Glutamatergic neuron (in vitro differentiated cells): ENCODE measurements at regions not wholly inside any gene's neighbourhood (a gene's known extent, or its start where the extent isn't known, plus 50 kb on each side); places are given as distances from the start of the nearest gene placed in this dataset.

ENCODE experiments used
- DNase-seq: peaks from one replicate; pipeline ENCODE4 v3.0.0; 2022
- H3K27ac Mint-ChIP-seq: one replicate; pipeline ENCODE4 v1.8.0; 2020; ENCODE audit warnings: mild to moderate bottlenecking, mixed read lengths, inconsistent platforms; ENCODE audit not compliant: unreplicated experiment
- H3K27me3 Mint-ChIP-seq: one replicate; pipeline ENCODE4 v1.8.0; 2020; ENCODE audit warnings: mild to moderate bottlenecking, moderate library complexity, mixed read lengths, inconsistent platforms; ENCODE audit not compliant: unreplicated experiment
- H3K36me3 Mint-ChIP-seq: one replicate; pipeline ENCODE4 v1.8.0; 2020; ENCODE audit warnings: mild to moderate bottlenecking, mixed read lengths, inconsistent platforms; ENCODE audit not compliant: unreplicated experiment
- H3K4me1 Mint-ChIP-seq: one replicate; pipeline ENCODE4 v1.8.0; 2020; ENCODE audit warnings: mild to moderate bottlenecking, low read depth, mixed read lengths, inconsistent platforms; ENCODE audit not compliant: unreplicated experiment
- H3K4me3 Mint-ChIP-seq: one replicate; pipeline ENCODE4 v1.8.0; 2020; ENCODE audit warnings: mild to moderate bottlenecking, mixed read lengths, inconsistent platforms; ENCODE audit not compliant: unreplicated experiment
- H3K9me3 Mint-ChIP-seq: one replicate; pipeline ENCODE4 v1.8.0; 2020; ENCODE audit warnings: mild to moderate bottlenecking, moderate library complexity, mixed read lengths, inconsistent platforms; ENCODE audit not compliant: unreplicated experiment
- CTCF ChIP-seq: fragments of 200-600 bp; sonication (generic); IDR thresholded peaks from one replicate; pipeline ENCODE4 v1.5.0; 2021; ENCODE audit not compliant: partially characterized antibody, unreplicated experiment

GRCh38 chr12:124705545-124706138, 138.2 kb upstream of the NCOR2 start:
- TF ChIP-seq CTCF, result no peak
- peaks cover 8% of the 10 kb centered on the region for H3K36me3 Mint-ChIP-seq
- H3K4me1 Mint-ChIP-seq, result peaks cover 17% of the 10 kb centered on the region
- H3K27ac Mint-ChIP-seq, result no peak overlapping the region
- H3K4me3 Mint-ChIP-seq, result no peak overlapping the region
- H3K9me3 Mint-ChIP-seq, result peaks cover 3% of the 10 kb centered on the region
- H3K27me3 Mint-ChIP-seq, result peaks cover 3% of the 10 kb centered on the region
- no peak for DNase-seq

- Mint-ChIP-seq H3K9me3 (peaks cover 3% of the 10 kb centered on the region), H3K27me3 (peaks cover 3% of the 10 kb centered on the region), H3K4me3 (no peak overlapping the region), H3K27ac (no peak overlapping the region), H3K36me3 (peaks cover 8% of the 10 kb centered on the region), H3K4me1 (peaks cover 20% of the 10 kb centered on the region)
- TF ChIP-seq CTCF, result no peak
- DNase-seq, result no peak
Measured at GRCh38 chr12:124704619-124705018, 137.2 kb upstream of the NCOR2 start.

- peaks cover 23% of the 10 kb centered on the region for H3K4me1 Mint-ChIP-seq
- H3K4me3 Mint-ChIP-seq, result no peak overlapping the region
- peaks cover 5% of the 10 kb centered on the region for H3K27me3 Mint-ChIP-seq
Measured at GRCh38 chr12:124703856-124704255, 136.4 kb upstream of the NCOR2 start.

GRCh38 chr12:124702736-124703135, 135.3 kb upstream of the NCOR2 start:
- no peak overlapping the region for H3K27ac Mint-ChIP-seq
- no peaks in the 10 kb centered on the region for H3K9me3 Mint-ChIP-seq
- H3K4me3 Mint-ChIP-seq, result no peak overlapping the region
- peaks cover 27% of the 10 kb centered on the region for H3K4me1 Mint-ChIP-seq
- H3K27me3 Mint-ChIP-seq, result peaks cover 5% of the 10 kb centered on the region
- peaks cover 4% of the 10 kb centered on the region for H3K36me3 Mint-ChIP-seq
- no peak for DNase-seq
- TF ChIP-seq CTCF, result no peak

More at GRCh38 chr12:124703856-124704255, 136.4 kb upstream of the NCOR2 start:
- H3K27ac Mint-ChIP-seq, result peak overlapping the region; percentile 48
- no peak for DNase-seq
- peaks cover 8% of the 10 kb centered on the region for H3K36me3 Mint-ChIP-seq
- no peaks in the 10 kb centered on the region for H3K9me3 Mint-ChIP-seq
- no peak for TF ChIP-seq CTCF

- Mint-ChIP-seq H3K36me3 (no peaks in the 10 kb centered on the region), H3K27ac (no peak overlapping the region), H3K9me3 (peaks cover 2% of the 10 kb centered on the region), H3K27me3 (peaks cover 8% of the 10 kb centered on the region), H3K4me1 (peaks cover 36% of the 10 kb centered on the region), H3K4me3 (no peak overlapping the region)
- no peak for TF ChIP-seq CTCF
- DNase-seq, result no peak
Measured at GRCh38 chr12:124700810-124701592, 133.6 kb upstream of the NCOR2 start.
